Osteocyte (in vitro differentiated cells): ENCODE measurements at regions not wholly inside any gene's neighbourhood (a gene's known extent, or its start where the extent isn't known, plus 50 kb on each side); places are given as distances from the start of the nearest gene placed in this dataset.

Source experiments
- DNase-seq: peaks from one replicate; pipeline ENCODE4 v3.0.0; 2021; ENCODE audit warnings: mixed read lengths; ENCODE audit not compliant: unreplicated experiment; ENCODE audit errors: extremely low spot score
- H3K27ac Mint-ChIP-seq: one replicate; pipeline ENCODE4 v1.8.0; 2021; ENCODE audit warnings: mild to moderate bottlenecking, mixed read lengths; ENCODE audit not compliant: unreplicated experiment
- H3K27me3 Mint-ChIP-seq: one replicate; pipeline ENCODE4 v1.8.0; 2021; ENCODE audit warnings: mixed read lengths; ENCODE audit not compliant: unreplicated experiment
- H3K36me3 Mint-ChIP-seq: one replicate; pipeline ENCODE4 v1.8.0; 2021; ENCODE audit warnings: mixed read lengths; ENCODE audit not compliant: unreplicated experiment
- H3K4me1 Mint-ChIP-seq: one replicate; pipeline ENCODE4 v1.8.0; 2021; ENCODE audit warnings: mixed read lengths; ENCODE audit not compliant: unreplicated experiment
- H3K4me3 Mint-ChIP-seq: one replicate; pipeline ENCODE4 v1.8.0; 2021; ENCODE audit warnings: mild to moderate bottlenecking, moderate library complexity, mixed read lengths; ENCODE audit not compliant: unreplicated experiment
- H3K9me3 Mint-ChIP-seq: one replicate; pipeline ENCODE4 v1.8.0; 2021; ENCODE audit warnings: mixed read lengths; ENCODE audit not compliant: unreplicated experiment
- CTCF ChIP-seq: fragments of 200-600 bp; sonication (generic); IDR thresholded peaks from 2 replicates; pipeline ENCODE4 v1.5.0; 2021; ENCODE audit warnings: antibody characterized with exemption, mild to moderate bottlenecking, moderate library complexity

- DNase-seq, result no peak
- no peak for TF ChIP-seq CTCF
- Mint-ChIP-seq H3K4me3 (no peak overlapping the region), H3K36me3 (no peaks in the 10 kb centered on the region), H3K4me1 (no peaks in the 10 kb centered on the region), H3K27ac (no peak overlapping the region), H3K27me3 (peaks cover 25% of the 10 kb centered on the region), H3K9me3 (no peaks in the 10 kb centered on the region)
These were observed 174.4 kb upstream of the NECTIN1 start for GRCh38 chr11:119903389-119903788.

DNA sequence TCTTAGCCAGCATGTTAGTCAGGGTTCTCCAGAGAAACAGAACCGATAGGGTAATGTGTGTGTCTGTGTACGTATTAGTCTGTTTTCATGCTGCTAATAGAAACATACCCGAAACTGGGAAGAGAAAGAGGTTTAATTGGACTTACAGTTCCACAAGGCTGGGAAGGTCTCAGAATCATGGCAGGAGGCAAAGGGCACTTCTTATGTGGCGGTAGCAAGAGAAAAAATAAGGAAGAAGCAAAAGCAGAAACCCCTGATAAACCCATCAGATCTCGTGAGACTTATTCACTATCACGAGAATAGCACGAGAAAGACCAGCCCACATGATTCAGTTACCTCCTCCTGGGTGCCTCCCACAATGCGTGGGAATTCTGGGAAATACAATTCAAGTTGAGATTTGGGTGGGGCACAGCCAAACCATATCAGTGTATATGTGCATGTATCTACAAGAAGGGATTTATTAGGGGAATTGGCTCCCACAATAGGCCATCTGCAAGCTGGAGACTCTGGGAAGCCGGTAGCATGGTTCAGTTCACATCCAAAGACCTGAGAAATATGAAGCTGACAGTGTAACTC, 173.7 kb upstream of the NECTIN1 start:
- Mint-ChIP-seq H3K4me1 (no peaks in the 10 kb centered on the region), H3K9me3 (no peaks in the 10 kb centered on the region), H3K36me3 (no peaks in the 10 kb centered on the region), H3K27ac (no peak overlapping the region), H3K4me3 (no peak overlapping the region), H3K27me3 (peaks cover 22% of the 10 kb centered on the region)
- TF ChIP-seq CTCF, result no peak
- no peak for DNase-seq

DNA sequence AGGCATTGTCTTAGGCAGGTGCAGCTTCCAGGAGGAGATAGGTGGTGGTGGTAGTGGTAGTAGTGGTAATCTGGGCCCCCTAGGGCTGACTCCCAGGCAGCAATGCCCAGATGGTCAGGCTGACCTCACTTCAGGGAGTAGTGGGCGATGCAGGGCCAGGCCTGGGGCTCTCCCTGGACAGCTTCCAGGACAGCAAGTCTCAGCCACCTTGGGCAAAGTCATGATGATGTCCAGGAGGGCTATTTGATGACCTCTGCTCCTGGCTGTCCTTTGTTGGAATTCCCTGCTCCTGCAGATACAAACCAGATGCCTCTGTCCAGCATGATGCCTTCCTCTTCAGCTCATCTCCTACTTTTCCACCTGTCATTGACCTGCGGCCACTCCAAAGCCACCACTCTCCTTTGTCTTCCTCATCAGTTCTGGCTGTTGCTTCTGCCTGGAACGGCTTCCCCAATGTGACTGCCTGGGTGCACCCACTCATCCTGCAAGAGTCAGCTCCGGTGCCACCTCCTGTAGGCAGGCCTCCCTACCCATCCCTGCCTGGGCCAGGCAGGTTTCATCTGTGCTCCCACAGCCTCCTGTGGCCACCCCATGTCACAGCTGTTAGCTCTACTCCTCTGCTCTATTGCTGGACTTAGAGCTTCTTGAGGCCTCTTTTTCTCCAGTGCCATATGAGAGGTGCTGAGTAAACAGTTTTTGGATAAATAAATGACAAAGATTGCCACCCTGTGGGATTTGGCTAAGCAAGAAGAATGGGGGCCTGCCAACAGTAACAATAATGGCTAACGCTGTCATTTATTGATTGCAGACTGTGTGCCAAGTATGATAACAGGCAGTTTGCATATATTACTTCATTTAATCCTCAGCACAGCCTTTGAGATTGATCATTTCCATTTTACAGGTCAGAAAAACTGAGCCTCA, 172.9 kb upstream of the NECTIN1 start:
- Mint-ChIP-seq H3K27me3 (peaks cover 26% of the 10 kb centered on the region), H3K27ac (no peak overlapping the region), H3K4me1 (no peaks in the 10 kb centered on the region), H3K9me3 (no peaks in the 10 kb centered on the region), H3K36me3 (no peaks in the 10 kb centered on the region), H3K4me3 (no peak overlapping the region)
- no peak for TF ChIP-seq CTCF
- DNase-seq, result no peak

DNA sequence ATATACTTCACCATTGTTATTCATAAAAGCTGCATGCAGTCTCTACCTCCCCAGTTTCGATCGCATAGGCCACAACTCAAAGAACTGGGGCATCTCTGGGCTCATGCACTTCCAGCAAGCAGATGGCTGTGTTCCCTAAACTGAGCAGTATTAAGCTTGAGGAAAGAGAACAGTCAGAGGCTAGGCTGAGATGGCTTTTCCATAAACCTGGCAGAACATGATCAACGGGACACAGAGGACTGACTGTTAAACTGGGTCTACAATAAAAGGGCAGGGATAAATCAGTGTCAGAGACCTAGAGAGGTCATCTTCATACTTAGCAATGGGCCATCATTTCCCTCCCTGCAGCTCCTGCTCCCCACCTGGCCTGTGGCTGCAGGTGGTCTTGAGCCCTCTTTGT, 171.0 kb upstream of the NECTIN1 start:
- H3K36me3 Mint-ChIP-seq, result no peaks in the 10 kb centered on the region
- TF ChIP-seq CTCF, result no peak

DNA sequence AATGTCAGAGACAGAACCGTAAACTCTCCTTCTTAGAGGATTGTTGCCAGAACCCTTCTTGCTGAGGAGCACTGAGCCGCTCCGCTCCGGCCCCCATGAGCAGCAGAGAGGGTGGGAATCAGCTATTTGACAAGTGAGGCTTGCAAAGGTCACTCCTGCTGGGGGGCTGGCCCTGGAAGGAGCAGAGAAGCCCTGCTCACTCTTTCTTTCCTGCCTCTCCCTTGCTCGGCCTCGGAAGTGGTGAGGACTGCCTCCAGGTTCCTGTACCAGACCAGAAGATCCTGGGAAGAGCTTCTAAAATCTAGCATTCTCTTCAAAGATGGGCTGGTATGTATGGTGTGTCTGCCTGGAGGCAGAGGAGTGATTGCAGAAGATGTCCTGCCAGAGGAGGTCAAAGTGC, 168.6 kb upstream of the NECTIN1 start:
- Mint-ChIP-seq H3K4me3 (no peak overlapping the region), H3K4me1 (no peaks in the 10 kb centered on the region), H3K9me3 (no peaks in the 10 kb centered on the region), H3K36me3 (no peaks in the 10 kb centered on the region), H3K27me3 (peaks cover 26% of the 10 kb centered on the region), H3K27ac (no peak overlapping the region)
- DNase-seq, result no peak
- no peak for TF ChIP-seq CTCF

More for the DNA sequence above, 171.0 kb upstream of the NECTIN1 start:
- DNase-seq, result no peak
- H3K27me3 Mint-ChIP-seq, result peaks cover 23% of the 10 kb centered on the region
- no peaks in the 10 kb centered on the region for H3K9me3 Mint-ChIP-seq
- no peak overlapping the region for H3K27ac Mint-ChIP-seq
- H3K4me3 Mint-ChIP-seq, result no peak overlapping the region
- no peaks in the 10 kb centered on the region for H3K4me1 Mint-ChIP-seq
